NCI-H146 (cell line): ENCODE measurements at regions not wholly inside any gene's neighbourhood (a gene's known extent, or its start where the extent isn't known, plus 50 kb on each side); places are given as distances from the start of the nearest gene placed in this dataset.
"Not testable (repeated sequence)": the region's sequence is repeated elsewhere in the genome, so short reads cannot be mapped to it uniquely, and the experiment has no call there.

ENCODE experiments used
- DNase-seq: peaks from one replicate; lab custom pipeline; 2025; lab: John Stamatoyannopoulos, UW

- DNase-seq: no peak
Observed at GRCh38 chr2:11922294-11922693, 175.9 kb downstream of the LPIN1 start.

DNA sequence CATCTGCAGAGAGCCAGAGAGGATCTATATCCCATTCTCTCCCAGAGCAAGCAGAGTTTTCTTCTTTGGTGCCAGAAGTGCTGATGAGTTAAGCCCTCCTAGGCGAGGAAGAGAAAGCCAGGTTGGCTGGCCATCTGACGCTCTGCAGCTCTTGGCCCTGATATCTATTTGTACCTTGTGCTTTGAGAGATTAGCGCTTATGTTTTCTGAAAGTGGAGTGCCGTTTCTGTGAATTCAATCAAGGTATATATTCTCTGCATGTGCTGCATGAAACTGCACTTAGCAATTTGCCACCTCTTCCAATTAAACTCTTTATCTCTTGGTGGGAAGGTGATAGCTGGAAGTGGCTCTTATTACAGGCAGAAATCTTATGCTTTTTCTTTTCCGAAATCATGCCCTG is 177.5 kb downstream of the LPIN1 start:
- DNase-seq: no peak

- DNase-seq: no peak
Observed at GRCh38 chr2:11925295-11926066, 179.0 kb downstream of the LPIN1 start.

DNA sequence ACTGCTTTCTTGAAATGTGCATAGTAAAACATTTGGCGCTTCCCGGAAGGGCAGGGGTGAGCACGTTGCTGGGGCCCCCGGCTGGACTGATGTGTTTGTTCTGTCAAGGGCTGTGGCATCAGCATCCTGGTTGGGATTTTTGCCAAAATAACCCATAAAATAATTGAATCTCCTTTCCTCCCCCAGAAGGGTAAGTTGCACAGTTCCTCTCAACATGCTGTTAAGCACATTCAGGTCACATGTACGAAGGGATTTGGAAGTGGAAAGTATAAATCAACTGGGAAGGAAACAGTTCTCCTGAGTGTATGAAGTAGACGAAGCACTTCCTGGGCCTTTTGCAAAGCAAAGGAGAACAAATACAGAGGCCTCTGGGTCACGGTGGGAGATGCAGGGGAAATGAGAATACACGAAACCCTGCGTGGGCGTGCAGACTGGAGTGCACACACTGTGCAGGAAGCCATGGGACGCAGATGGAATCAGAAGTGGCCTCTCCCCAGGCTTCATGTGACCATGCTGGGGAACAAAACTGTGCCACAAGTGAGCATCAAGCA is 183.9 kb downstream of the LPIN1 start:
- DNase-seq: no peak

- DNase-seq: no peak
Observed at GRCh38 chr2:11932048-11932512, 185.6 kb downstream of the LPIN1 start.

GRCh38 chr2:11932962-11933361 is 186.5 kb downstream of the LPIN1 start:
- no peak for DNase-seq

- DNase-seq: no peak
Observed at GRCh38 chr2:11933854-11934253, 187.4 kb downstream of the LPIN1 start.

GRCh38 chr2:11936761-11937160 is 190.3 kb downstream of the LPIN1 start:
- DNase-seq: no peak

DNA sequence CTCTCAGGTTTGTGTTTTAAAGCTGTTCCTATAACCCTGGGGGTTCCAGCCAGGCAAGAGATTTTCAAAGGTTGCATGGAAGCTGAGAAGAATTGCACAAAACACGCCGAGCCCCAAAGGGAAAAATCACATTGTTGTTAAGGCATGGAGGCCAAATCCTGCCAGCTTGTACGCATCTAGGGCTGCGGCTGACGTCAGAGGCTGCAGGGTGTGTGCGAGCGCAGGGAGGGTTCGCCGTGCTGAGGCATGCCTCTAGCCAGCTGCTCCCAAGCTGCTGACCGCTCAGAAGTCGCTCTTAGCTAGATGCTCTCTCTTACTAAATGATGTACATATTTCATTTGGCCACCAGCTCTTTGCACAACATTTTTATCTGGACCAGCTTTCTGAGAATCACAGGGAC is 191.8 kb downstream of the LPIN1 start:
- peak; percentile 3 for DNase-seq

DNA sequence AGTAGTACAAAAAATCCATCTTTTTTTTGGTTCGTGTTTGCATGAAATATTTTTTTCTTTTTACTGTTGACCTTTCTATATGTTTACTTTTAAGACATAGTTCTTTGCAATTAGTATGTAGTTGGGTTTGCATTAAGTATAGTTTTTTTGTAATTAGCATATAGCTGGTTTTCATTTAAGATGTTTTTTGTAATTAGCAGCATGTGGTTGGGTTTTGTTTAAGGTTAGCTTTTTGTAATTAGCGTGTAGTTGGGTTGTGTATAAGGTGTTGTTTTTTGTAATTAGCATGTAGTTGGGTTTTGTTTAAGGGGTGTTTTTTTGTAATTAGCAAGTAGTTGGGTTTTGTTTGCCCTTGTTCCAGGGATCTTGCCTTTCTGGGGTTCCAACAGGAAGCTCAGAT is 193.1 kb downstream of the LPIN1 start:
- DNase-seq: no peak

DNA sequence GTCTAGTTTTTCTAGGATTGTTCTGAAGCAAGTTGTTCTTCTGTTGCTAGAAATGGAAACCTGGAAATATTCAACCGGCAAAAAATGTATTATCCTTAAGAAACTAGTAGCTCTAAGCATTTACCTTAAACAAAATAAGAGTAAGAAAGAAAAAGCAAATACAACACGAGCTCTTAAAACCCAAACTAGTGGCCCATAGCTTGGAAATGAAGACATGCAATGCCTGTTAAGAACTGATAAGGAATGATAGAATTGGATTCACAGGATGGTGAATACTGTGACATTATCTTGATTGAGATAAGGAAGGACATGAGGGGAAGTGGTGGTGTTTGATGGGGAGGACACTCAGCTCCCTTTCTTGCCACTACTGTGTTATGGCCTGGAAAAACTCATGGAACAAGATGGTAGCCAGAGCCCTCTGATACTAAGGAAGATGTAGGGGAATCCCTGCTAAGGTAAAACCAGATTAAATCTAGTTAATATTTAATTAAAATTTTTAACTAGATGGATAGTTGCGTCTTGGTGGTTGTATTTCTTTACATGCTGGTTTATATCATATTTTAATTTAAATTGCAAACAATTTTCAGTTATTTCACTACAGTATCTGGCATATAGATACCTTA is 193.8 kb downstream of the LPIN1 start:
- no peak for DNase-seq

DNA sequence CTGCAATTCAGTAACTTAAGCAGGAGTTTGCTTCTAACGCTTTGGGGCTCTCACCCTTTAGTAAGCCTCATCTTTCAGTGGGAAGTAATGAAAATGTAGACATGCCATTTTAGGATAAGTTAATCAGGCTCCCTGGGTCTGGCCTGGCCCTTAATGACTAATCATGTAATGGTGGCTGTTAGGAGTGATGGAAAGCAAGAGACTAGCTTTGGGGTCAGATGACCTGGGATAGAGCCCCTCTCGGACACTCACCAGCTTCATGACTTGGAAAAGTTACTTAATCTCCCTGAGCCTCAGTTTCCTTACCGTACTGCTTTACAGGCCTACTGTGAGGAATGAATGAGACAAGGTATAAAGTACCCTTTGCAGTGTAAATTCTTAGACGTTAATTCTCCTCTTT is 194.4 kb downstream of the LPIN1 start:
- DNase-seq: no peak

DNA sequence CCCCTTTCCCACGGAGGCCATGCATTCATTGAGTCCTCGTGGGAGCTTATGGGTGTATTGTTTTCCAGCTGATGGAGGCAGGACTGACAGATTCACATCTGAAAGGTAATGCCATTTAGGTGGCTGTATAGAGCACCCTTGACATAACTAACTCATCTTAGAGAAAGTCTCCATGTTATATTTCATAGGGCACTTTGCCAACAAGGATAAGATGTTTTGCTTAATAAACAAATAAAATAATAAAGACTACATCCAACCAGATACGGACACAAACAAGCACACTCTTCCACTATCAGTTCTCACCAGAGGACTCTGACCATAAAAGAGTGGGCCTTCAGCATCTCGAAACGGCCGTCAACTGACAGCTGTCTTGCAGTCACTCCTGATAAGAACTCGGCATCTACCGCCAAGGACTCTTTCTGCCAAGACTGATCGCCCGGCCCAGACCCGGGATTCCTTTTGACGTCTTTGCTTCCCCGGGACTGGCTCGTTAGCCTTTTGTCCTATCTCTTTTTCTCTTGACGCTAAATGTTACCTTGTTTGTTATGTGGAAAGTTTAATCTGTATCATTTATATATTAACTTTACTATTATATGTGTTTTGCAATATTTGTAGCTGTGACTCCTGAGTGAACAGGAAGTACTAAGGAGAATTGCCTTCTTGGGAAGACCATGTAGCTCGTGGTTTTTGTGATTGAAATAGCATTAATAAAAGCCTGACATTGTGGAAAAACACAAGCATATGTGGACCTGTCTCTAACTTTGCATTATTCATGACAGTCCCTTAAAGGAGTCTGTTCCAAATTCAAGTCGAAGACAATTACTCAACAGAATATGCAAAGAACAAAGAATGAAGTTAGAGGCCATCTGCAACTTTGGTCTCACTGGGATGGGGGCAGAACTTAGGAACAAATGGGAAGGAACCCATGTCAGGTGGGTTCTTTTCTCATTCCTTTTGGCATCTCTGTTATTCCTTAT is 195.1 kb downstream of the LPIN1 start:
- no peak for DNase-seq

DNA sequence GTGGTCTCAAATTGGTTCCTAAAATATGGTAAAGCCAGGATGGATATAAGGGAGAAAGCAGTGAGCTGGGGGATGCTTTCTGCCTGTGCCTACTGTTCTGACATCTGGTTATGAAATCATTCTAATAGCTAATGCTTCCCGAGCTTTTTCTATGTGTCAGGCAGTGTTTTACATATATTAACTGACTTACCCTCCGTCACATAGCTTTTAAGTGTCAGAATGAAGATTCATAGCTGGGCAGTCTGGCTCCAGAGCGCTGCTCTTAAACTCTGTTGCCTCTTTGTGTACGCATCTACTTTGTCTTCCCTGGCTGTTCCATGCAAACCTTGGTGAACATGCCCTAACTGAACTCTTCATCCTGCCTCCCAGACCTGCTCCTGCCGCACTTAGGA is 195.7 kb downstream of the LPIN1 start:
- DNase-seq: no peak

DNA sequence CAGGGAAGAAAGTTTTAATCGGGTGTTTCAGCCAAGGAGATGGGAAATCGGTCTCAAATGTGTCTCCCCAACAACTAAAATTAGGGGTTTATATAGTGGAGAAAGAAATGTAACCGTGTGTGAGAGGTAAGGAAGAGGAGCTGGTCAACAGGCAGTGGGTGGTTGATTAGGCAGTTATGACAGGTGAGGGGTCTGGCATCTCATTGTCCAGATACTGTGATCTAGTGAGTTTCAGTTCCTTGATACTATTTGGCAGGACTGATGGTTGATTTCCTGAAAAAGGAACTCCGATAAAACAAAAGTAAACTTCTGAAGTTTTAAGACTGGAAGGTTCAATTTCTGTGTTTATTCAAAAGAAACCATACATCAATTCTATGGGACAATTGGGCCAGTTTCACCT is 197.9 kb downstream of the LPIN1 start:
- no peak for DNase-seq

- DNase-seq: no peak
Observed at GRCh38 chr2:11945139-11946126, 199.0 kb downstream of the LPIN1 start.

GRCh38 chr2:11947956-11948355 is 201.5 kb downstream of the LPIN1 start:
- DNase-seq: no peak

GRCh38 chr2:11949732-11950523 is 203.5 kb downstream of the LPIN1 start:
- no peak for DNase-seq

DNA sequence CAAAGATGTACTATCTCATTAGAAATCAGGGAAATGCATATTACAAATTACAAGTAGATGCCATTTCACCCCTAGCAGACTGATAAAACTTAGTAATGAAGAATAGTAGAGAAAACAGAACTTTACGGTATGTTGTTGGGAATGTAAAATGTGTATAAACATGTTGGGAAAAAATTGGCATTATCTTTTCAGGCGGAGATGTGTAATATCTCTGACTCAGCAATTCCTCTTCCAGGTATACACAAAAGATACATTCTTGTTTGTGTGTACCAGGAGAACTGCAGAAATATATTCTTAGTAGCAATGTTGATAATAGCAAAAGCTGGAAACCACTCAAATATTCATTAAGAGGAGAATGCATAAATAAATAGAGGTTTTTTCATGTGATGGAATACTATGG is 204.5 kb downstream of the LPIN1 start:
- no peak for DNase-seq

DNA sequence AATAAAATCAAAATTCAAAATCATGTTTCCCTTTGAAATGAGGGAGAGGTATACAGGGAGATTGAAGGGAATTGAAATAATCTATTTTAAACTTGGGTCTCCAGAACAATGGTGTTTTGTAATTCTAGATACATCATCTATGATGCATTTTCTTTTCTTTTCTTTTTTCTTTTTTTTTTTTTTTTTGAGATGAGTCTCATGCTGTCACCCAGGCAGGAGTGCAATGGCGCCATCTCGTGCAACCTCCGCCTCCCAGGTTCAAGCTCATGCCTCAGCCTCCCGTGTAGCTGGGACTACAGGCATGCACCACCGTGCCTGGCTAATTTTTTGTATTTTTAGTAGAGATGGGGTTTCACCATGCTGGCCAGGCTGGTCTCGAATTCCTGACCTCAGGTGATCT is 205.1 kb downstream of the LPIN1 start:
- not testable (repeated sequence) for DNase-seq
